ENCODE measurements at regions not wholly inside any gene's neighbourhood (a gene's known extent, or its start where the extent isn't known, plus 50 kb on each side); places are given as distances from the start of the nearest gene placed in this dataset.

DNA sequence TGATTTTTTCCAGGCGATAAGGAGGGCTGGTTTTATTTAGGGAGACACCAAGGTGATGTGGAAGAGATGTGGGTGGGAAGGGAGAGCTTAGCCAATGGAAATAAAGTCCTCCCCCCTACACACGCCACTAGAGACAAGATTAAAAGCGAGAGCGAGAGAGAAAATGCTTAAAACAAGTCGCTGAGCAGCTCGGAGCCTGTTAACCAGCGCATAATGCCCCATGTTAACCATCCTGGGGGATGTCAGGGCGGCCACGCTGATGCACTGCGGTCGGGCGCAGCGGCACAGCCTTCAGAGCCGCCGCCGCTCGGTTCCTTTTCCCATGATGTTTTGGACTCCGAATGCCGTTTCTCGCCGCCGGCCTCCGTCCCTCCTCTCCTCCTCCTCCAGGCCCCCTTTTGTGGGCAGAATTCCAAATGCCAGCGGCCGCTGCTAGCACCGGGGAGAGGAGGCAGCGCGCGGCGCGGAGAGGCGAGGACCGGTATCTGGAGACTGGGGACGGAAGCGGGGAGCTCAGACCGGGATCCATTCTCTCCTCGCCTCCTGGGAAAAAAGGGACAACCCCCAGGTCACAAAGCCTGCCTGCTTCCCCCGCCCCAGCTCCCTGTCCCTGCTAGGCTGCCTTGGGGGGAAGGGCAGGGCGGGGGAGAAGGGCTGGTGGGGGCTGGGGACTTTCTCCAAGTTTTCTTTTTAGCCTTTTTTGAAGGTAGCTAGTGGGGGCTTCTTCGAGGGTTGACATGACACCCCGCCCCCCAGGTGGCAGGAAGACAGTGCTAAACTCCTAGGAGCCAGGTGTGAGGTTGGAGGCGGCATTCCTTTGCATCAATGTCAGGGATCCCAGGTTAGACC, 98.1 kb upstream of the CCL2 start:
- Histone ChIP-seq H3K27me3 (peaks cover 0 to 59% of the 10 kb centered on the region in 2 donors), H3K9me3 (no peaks in the 10 kb centered on the region), H3K4me1 (peaks cover 0 to 14% (median 0%) of the 10 kb centered on the region in 4 donors), H3K27ac (no peak overlapping the region), H3K36me3 (no peaks in the 10 kb centered on the region), H3K4me3 (peak overlapping the region in 1 of 4 donors; percentile 24)
- TF ChIP-seq CTCF (IDR thresholded peaks at IDR 0.05) (no peak), POLR2A (IDR thresholded peaks at IDR 0.05) (no peak), EP300 (IDR thresholded peaks at IDR 0.05) (no peak)
- WGBS, 2 donors: 3 to 5% methylated on average over 35 to 42 of the region's 42 CpGs
- DNase-seq (ENCODE audit: low spot score in 2 of 2): no peak

DNA sequence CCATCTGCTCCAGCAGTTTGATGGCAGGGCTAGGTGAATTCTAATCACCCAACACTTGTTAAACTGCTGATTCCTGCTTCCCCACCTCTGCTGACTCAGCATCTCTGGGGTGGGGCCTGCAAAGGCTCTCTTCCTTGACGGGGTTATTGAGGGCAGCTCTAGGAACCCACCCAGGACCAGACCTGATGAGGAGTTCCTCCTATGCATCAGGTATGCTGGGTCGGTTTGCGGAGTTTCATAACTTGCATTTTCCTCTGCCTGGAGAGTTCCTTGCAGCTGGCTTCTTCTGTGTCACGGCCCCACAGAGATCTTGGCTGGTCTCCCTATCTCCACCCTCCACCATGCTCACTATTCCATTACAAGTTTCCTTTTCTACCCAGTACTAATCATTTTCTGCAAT, 93.4 kb upstream of the CCL2 start:
- 60 to 62% methylated on average over 4 of the region's 4 CpGs for WGBS, 2 donors
- TF ChIP-seq CTCF (IDR thresholded peaks at IDR 0.05) (no peak), POLR2A (IDR thresholded peaks at IDR 0.05) (no peak), EP300 (IDR thresholded peaks at IDR 0.05) (no peak)
- no peak for DNase-seq (ENCODE audit: low spot score in 2 of 2)
- Histone ChIP-seq H3K36me3 (no peaks in the 10 kb centered on the region), H3K9me3 (no peaks in the 10 kb centered on the region), H3K27ac (no peak overlapping the region), H3K4me1 (peaks cover 0 to 16% (median 0%) of the 10 kb centered on the region in 4 donors), H3K4me3 (no peak overlapping the region), H3K27me3 (peaks cover 0 to 62% of the 10 kb centered on the region in 2 donors)

- H3K9me3 ChIP-seq: no peaks in the 10 kb centered on the region
- no peak overlapping the region for H3K27ac ChIP-seq
- TF ChIP-seq CTCF (IDR thresholded peaks at IDR 0.05) (no peak), EP300 (IDR thresholded peaks at IDR 0.05) (no peak), POLR2A (IDR thresholded peaks at IDR 0.05) (no peak)
- peaks cover 0 to 8% (median 0%) of the 10 kb centered on the region in 4 donors for H3K4me1 ChIP-seq
- H3K36me3 ChIP-seq: no peaks in the 10 kb centered on the region
- no peak overlapping the region for H3K4me3 ChIP-seq
- DNase-seq (ENCODE audit: low spot score in 2 of 2): no peak
- H3K27me3 ChIP-seq: peaks cover 0 to 47% of the 10 kb centered on the region in 2 donors
- WGBS, 2 donors: 51 to 56% methylated on average over 5 of the region's 5 CpGs
Observed at GRCh38 chr17:34163123-34163522, 92.0 kb upstream of the CCL2 start.

DNA sequence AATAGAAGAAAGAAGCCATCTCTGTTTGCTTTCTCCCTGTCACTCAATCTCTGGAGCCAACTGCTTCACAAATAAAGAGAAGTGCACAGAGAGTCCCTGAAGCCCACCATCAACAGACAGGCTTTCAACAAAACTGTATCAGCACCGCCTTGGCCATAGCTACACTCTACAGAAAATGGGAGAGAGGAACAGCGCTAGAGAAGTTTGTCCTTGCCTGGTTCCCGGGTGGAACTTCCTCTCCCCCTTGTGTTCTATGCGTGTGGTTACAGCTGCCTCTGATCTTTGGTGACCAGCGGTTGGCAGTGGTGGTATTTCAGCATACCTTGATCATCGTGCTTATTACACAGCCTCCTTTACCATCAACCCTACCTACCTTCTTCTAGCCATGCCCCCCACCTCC, 91.4 kb upstream of the CCL2 start:
- H3K36me3 ChIP-seq: no peaks in the 10 kb centered on the region
- H3K9me3 ChIP-seq: no peaks in the 10 kb centered on the region
- 12% methylated on average over 6 of the region's 6 CpGs for WGBS, 2 donors
- H3K4me1 ChIP-seq: peaks cover 0 to 8% (median 0%) of the 10 kb centered on the region in 4 donors
- no peak for DNase-seq (ENCODE audit: low spot score in 2 of 2)
- H3K27me3 ChIP-seq: peaks cover 0 to 42% of the 10 kb centered on the region in 2 donors
- TF ChIP-seq CTCF (IDR thresholded peaks at IDR 0.05): peak in 4 of 5 experiments; percentile 8 to 31 (median 15)
- TF ChIP-seq EP300 (IDR thresholded peaks at IDR 0.05): no peak
- H3K4me3 ChIP-seq: no peak overlapping the region
- H3K27ac ChIP-seq: no peak overlapping the region

DNA sequence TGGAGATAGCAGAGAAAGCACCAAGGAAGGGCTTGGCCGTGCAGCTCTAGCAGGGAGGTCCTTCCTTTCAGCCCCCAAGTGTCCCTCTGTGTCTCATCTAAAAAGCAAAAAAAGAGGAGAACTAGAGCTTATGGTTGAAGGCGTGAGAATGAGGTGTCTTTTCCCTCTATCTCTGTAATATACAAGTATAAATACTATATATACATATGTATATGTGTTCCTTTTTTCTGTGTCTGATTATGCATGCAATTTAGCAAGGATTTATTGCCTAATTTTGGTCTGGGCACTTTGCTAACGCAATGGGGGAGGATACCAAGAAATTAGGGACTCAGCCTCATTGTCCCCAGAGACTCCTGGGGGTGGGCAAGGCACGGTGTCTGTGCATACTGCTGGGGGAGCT, 90.2 kb upstream of the CCL2 start:
- H3K36me3 ChIP-seq: no peaks in the 10 kb centered on the region
- H3K27ac ChIP-seq: no peak overlapping the region
- peaks cover 0 to 30% of the 10 kb centered on the region in 2 donors for H3K27me3 ChIP-seq
- H3K4me3 ChIP-seq: no peak overlapping the region
- H3K4me1 ChIP-seq: peaks cover 0 to 8% (median 0%) of the 10 kb centered on the region in 4 donors
- DNase-seq (ENCODE audit: low spot score in 2 of 2): no peak
- 66 to 70% methylated on average over 4 of the region's 4 CpGs for WGBS, 2 donors
- no peaks in the 10 kb centered on the region for H3K9me3 ChIP-seq
- TF ChIP-seq CTCF (IDR thresholded peaks at IDR 0.05): no peak
- no peak for TF ChIP-seq EP300 (IDR thresholded peaks at IDR 0.05)
- no peak for TF ChIP-seq POLR2A (IDR thresholded peaks at IDR 0.05)
